A673 (cell line): ENCODE measurements at regions not wholly inside any gene's neighbourhood (a gene's known extent, or its start where the extent isn't known, plus 50 kb on each side); places are given as distances from the start of the nearest gene placed in this dataset.

ENCODE experiments used
- EZH2 ChIP-seq: fragments of 200-600 bp; sonication (generic); IDR thresholded peaks from 2 replicates; pipeline ENCODE4 v1.6.1; 2017; ENCODE audit warnings: borderline replicate concordance, low read depth, mild to moderate bottlenecking, mixed read lengths, antibody characterized with exemption, low read length; ENCODE audit not compliant: poor library complexity, severe bottlenecking
- TF ChIP-seq, protein P1 (sequence below): fragments of 300-800, 200-600 bp; sonication (generic); conservative IDR thresholded peaks from 2 replicates; pipeline ENCODE4 v1.5.1; 2017; ENCODE audit warnings: low read depth, mild to moderate bottlenecking, antibody characterized with exemption, low read length, moderate library complexity, mixed read lengths

DNA sequence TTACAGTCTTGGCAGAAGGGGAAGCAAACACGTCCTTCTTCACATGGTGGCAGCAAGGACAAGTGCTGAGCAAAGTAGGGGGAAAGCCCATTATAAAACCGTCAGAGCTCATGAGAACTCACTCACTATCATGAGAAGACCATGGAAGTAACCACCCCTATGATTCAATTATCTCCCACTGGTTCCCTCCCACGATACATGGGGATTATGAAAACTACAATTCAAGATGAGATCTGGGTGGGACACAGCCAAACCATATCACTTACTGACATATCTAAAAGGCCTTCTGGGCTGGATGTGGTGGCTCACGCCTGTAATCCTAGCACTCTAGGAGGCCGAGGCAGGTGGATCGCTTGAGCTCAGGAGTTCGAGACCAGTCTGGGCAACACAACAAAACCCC is 117.1 kb upstream of the USP9X start:
- no peak for TF ChIP-seq EZH2
- TF ChIP-seq, protein P1, sequence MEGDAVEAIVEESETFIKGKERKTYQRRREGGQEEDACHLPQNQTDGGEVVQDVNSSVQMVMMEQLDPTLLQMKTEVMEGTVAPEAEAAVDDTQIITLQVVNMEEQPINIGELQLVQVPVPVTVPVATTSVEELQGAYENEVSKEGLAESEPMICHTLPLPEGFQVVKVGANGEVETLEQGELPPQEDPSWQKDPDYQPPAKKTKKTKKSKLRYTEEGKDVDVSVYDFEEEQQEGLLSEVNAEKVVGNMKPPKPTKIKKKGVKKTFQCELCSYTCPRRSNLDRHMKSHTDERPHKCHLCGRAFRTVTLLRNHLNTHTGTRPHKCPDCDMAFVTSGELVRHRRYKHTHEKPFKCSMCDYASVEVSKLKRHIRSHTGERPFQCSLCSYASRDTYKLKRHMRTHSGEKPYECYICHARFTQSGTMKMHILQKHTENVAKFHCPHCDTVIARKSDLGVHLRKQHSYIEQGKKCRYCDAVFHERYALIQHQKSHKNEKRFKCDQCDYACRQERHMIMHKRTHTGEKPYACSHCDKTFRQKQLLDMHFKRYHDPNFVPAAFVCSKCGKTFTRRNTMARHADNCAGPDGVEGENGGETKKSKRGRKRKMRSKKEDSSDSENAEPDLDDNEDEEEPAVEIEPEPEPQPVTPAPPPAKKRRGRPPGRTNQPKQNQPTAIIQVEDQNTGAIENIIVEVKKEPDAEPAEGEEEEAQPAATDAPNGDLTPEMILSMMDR, result no peak
